NCI-H1092 treated with DMSO at 0.1 percent for 48 hours (cell line): ENCODE measurements at regions not wholly inside any gene's neighbourhood (a gene's known extent, or its start where the extent isn't known, plus 50 kb on each side); places are given as distances from the start of the nearest gene placed in this dataset.

Experiments used
- DNase-seq: peaks from one replicate; lab custom pipeline; 2025; lab: John Stamatoyannopoulos, UW

- DNase-seq, result peak; percentile 44
Observed at GRCh38 chr12:68451261-68452077, 119.3 kb upstream of the MDM1 start.

DNA sequence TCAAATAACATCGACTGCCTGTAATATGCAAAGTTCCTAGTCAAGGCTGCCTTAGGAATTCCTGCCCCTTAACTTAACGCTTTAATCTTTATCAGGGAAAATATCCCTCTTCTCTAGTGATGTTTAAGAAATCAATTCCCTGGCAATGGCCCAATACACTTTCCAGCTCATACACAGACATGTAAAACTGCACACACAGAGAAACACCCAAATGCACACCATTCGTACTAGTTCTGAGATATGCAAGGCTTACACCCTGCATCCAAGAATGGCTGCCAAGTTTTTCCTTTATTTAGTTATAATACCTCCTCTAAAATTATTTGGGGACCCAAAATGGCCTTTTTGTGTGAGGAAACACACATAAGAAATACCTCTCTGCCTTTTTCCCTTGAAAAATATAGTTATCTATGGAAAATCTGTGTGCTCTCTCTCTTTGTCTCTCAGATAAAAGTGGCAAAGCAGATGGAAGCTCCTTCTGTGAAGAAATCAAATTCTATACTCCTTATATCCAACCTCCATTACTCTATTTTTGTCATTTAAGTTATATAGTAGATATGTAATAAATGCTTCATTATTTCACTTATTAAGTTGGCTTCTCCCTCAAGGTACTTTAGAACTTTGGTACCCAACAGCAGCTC is 120.0 kb upstream of the MDM1 start:
- no peak for DNase-seq

DNA sequence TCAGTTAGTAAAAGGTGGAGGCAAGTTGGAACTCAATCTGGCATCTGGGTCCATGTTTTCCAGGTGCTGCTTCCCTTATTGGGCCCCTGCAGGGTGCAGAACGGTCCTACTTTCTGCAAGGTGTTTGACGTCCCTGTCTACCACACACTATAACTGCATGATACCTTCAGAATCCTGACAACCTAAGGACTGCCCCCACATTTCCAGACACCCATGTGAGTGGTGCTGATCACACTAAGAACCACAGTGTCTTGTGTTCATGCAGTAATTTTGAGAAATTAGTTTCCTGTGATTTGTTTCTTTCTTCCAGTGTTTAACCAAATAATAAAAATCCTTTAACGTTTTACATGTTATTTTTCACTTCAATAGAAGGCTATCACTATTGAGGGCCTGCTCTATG is 121.1 kb upstream of the MDM1 start:
- DNase-seq, result no peak

DNA sequence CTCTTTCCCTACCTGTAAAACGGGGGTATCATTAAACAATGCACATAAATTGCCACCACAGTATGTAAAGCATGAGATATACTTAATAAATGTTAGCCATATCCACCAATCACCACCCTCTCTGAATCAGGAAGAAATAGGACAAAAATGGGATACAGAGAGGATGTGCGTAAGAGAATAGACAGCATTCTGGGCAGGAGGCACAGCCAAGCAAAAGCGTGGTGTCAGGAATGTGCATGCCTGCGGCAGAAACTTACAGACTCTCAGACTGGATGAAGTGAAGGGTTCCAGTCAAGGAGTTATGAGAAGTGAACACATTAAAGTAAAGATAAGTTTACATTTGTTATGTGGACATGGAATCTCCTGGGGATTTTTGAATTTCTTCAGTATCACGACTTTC is 121.7 kb upstream of the MDM1 start:
- no peak for DNase-seq

DNA sequence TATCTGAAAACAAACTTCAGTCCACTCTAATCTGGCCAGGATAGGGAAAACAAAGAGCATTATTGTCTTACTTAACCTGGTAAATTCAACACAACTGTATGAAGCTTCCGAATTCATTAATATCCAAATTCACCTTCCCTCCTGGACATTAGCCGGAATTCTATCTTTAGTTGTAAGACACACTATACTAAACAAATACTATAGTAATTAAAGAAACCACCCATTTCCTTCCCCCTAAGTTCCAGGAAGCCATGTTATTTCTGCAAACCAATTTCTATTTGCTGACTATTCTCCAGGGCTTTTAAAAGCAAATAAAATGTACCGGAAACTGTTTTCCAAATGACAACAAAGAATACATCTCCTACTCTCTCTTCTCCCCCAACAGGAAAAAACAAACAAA is 122.7 kb upstream of the MDM1 start:
- no peak for DNase-seq

DNA sequence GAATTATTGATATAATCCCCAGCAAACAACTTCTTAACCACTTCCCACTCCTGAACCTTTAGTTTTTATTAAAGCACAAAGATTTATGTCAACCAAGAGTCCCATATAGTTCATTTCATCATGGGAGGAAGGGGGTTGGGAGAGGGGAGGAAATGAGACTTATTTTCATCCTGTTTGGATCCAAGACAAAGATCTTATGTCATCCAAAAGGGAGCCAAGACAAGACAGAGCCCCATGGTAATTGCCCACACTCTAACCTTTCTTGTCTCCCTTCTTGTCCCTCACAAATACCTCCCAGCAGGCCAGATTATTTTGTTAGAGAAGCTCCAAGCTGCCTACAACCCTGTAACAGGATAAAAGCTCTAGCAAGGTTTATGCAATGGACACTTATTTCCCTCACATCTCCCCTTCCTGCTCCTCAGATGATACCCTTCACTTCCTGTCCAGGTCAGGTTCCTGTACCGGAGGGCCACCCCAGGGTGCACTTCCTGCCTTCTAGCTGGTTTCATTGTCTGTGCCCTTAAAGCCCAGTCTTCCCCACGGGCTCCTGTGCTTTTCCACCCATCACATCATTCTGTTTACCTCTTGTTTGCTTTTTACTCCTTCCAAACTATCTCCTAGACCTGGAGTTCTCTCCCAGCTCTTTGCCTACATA is 123.7 kb upstream of the MDM1 start:
- no peak for DNase-seq

- no peak for DNase-seq
Observed at GRCh38 chr12:68458866-68459265, 126.7 kb upstream of the MDM1 start.

GRCh38 chr12:68460236-68460635 is 128.1 kb upstream of the MDM1 start:
- DNase-seq, result no peak

- no peak for DNase-seq
Observed at GRCh38 chr12:68461645-68462044, 129.5 kb upstream of the MDM1 start.

DNA sequence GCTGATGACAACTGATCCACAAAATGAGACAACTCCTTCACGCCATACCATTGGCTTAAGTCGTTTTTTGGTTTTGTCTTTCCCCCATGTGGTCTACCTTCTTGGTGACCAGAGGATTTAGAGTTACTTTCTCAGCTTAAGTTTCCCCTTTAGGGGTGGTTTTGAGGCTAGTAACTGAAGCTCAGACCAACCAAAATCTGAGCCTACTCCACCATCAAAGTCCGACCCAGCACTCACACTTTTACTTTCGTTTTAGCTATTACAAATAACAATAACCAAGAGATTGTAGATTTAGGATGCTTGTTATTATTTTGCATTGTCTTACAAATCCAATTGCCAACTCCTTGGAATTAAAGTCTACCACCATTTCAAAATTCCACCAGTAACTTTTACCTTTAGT is 130.6 kb upstream of the MDM1 start:
- no peak for DNase-seq

GRCh38 chr12:68465227-68465626 is 133.1 kb upstream of the MDM1 start:
- no peak for DNase-seq

DNA sequence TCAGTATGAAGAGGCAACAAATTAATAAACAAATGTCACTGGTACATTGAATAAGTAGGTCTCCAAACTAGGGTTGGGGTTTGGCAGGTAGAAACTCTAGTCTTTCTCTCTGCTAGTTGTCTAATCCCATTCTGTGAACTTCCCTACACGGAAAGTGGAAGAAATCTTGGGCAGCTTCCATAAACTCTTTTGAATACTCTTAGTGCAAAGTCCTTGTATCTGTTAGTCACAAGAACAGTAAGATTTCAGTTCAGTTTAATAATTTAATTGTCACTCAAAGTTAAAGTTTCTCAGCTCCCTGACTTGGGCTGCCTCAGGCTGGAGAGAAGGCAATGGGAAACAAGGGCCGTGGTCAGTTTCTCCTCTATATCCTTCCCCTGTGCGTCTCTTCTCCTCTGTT is 135.4 kb upstream of the MDM1 start:
- no peak for DNase-seq

DNA sequence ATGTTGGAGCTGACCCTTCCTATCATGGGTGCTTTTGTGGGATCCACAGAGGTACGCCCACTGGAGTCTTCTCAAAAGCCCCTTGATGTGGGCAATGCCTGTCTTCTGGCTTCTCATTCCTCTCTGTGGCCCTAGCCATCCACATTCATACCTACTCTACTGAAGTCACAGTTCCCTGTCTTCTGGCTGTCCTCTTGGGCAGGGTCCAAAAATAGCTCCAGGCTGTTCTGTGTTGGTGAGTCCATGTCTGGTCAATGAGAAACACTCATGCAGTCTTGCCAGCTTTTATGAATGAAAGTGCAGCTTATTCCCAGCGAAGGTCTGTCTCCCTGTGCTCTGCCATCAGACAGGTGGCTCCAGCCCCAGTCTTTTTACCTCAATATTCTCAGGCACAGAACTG is 135.9 kb upstream of the MDM1 start:
- no peak for DNase-seq

- no peak for DNase-seq
Observed at GRCh38 chr12:68469113-68469512, 137.0 kb upstream of the MDM1 start.

DNA sequence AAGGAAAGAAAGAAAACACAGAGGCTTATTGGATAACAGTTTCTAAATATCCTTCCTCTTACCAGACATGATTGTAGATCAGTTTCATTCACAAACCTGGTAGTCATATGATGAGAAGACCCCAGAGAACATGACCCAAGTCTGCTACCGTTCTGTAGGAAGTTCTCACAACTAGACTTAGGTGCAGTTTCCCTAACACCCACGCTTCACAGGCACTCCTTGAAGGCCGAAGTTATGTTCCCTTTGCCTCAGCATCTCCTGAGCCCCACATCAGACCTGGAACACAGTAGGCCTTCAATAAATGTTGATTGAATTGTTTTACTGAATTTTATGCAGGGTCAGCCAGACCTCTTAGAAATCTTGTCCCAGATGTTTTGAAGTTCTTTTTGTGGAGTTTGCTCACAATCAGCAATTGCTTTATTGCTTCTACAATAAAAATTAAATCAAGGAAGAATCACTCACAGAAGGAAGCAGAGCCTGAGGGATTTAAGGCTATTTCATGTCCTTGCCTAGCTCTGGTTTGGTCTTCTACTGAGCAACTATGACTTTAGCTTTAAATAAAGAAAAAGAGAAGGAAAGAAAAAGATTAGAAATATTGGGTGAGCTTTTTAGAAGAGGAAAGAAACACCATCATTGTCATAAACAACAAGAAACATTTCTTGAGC is 138.6 kb upstream of the MDM1 start:
- no peak for DNase-seq

- DNase-seq, result no peak
Observed at GRCh38 chr12:68474467-68475204, 136.1 kb upstream of the RAP1B start.

- DNase-seq, result no peak
Observed at GRCh38 chr12:68476794-68477193, 133.9 kb upstream of the RAP1B start.

- DNase-seq, result no peak
Observed at GRCh38 chr12:68477261-68477772, 133.4 kb upstream of the RAP1B start.

- DNase-seq, result no peak
Observed at GRCh38 chr12:68477906-68478305, 132.8 kb upstream of the RAP1B start.

DNA sequence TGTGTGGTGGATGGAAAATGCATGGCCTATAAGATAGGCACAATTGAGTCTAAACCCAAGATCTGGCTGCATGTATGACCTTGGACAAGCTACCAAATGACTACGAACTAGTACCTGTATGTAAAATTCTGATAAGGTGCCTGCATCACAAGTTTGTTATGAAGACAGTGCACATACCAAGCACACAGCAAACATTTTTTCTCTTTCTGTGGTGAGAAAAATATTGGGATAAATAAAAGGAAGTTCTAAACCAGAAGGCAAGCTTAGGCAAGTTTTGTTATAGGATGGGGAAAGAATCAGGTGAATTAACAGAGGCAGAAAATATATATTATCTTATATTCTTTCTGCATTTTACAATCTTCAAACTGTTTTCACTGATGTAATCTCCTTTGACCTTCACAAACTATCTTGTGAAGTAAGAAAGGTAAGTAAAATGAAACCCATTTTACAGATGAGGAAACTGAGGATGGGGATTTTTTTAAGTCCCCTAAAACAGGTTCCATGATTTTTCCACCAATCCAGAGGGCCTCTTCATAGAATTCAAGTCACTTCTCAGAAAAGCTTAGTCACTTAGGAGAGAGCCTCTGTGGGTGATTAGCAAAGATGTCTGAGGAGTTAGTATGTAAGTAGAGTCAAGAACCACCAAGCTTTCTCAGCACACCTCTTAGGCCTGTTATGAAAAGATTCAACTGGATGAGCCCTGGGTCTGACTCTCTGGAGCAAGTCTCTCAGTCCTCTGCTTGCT is 132.0 kb upstream of the RAP1B start:
- DNase-seq, result no peak

- DNase-seq, result no peak
Observed at GRCh38 chr12:68479261-68479895, 131.3 kb upstream of the RAP1B start.
